B cell (primary cell): ENCODE measurements at regions not wholly inside any gene's neighbourhood (a gene's known extent, or its start where the extent isn't known, plus 50 kb on each side); places are given as distances from the start of the nearest gene placed in this dataset.

Experiments
- ATAC-seq: fragments of 200-7000 bp; cut with Tn5 transposase; one replicate; pipeline ENCODE4 v1.10.0; 2021; ENCODE audit warnings: low read depth, mild to moderate bottlenecking, moderate number of reproducible peaks, moderate library complexity
- CTCF ChIA-PET: fragments of 350-600 bp; sonication (Branson Sonifier 250); formaldehyde crosslinking; loops from one replicate; lab custom pipeline; 2021; ENCODE audit warnings: antibody characterized with exemption, inconsistent platforms; lab: Charles Lee
- POLR2A ChIA-PET: fragments of 350-600 bp; sonication (Branson Sonifier 250); formaldehyde crosslinking; loops from one replicate; lab custom pipeline; 2021; ENCODE audit warnings: antibody characterized with exemption; lab: Charles Lee
- DNase-seq: peaks from one replicate; pipeline ENCODE4 v3.0.0; 2013
- H2AFZ ChIP-seq: 2 replicates; pipeline ENCODE4 v1.6.1; 2012; ENCODE audit warnings: mild to moderate bottlenecking, low read depth, low read length; ENCODE audit not compliant: insufficient read depth, poor library complexity, severe bottlenecking
- H3K27ac ChIP-seq, 2 donors: 1 replicate in 1 of 2; 2 replicates in 1 of 2; pipeline ENCODE4 v1.5.1; 2012 to 2013; ENCODE audit warnings: low read length in 2 of 2, mild to moderate bottlenecking in 2 of 2, moderate library complexity in 1 of 2
- H3K27me3 ChIP-seq, 4 experiments: fragments of 200-600 bp in 1 of 4; sonication (generic) in 1 of 4; replicated peaks in 1 of 4; 1 replicate in 2 of 4; 2 replicates in 2 of 4; pipeline versions ENCODE4 v1.6.1 to v1.7.0; 2013 to 2016; ENCODE audit warnings: low read length in 3 of 4, mild to moderate bottlenecking in 2 of 4, mixed read lengths in 1 of 4, moderate library complexity in 1 of 4; ENCODE audit not compliant: insufficient read depth in 4 of 4, control insufficient read depth in 3 of 4; ENCODE audit errors: control extremely low read depth in 1 of 4
- H3K36me3 ChIP-seq, 2 experiments: replicated peaks in 1 of 2; 1 replicate in 1 of 2; 2 replicates in 1 of 2; pipeline versions ENCODE4 v1.6.1 to v1.7.1; 2013; ENCODE audit warnings: low read length in 1 of 2; ENCODE audit not compliant: insufficient read depth in 2 of 2, control insufficient read depth in 1 of 2; ENCODE audit errors: control extremely low read depth in 1 of 2, extremely low read depth in 1 of 2
- H3K4me1 ChIP-seq, 2 donors: fragments of 200-600 bp in 1 of 2; sonication (generic) in 1 of 2; 1 replicate in 1 of 2; 2 replicates in 1 of 2; pipeline versions ENCODE4 v1.5.1 to v1.6.1; 2013 to 2017; ENCODE audit warnings: low read length in 2 of 2; ENCODE audit not compliant: control insufficient read depth in 2 of 2, insufficient read depth in 2 of 2
- H3K4me2 ChIP-seq: replicated peaks from 2 replicates; pipeline ENCODE3; 2012; ENCODE audit warnings: mild to moderate bottlenecking, low read depth, low read length; ENCODE audit not compliant: poor library complexity, severe bottlenecking
- H3K4me3 ChIP-seq, 5 experiments: fragments of 200-600 bp in 1 of 5; sonication (generic) in 1 of 5; 1 replicate in 3 of 5; 2 replicates in 2 of 5; pipeline versions ENCODE4 v1.5.1 to v1.7.0; 2011 to 2016; ENCODE audit warnings: low read length in 4 of 5, mild to moderate bottlenecking in 4 of 5, low read depth in 2 of 5, control low read depth in 1 of 5, moderate library complexity in 1 of 5; ENCODE audit not compliant: insufficient read depth in 1 of 5; ENCODE audit errors: control extremely low read depth in 1 of 5, extremely low read depth in 1 of 5
- H3K79me2 ChIP-seq: fragments of 200-600 bp; sonication (generic); one replicate; pipeline ENCODE4 v1.6.0; 2016; ENCODE audit warnings: low read length; ENCODE audit not compliant: control insufficient read depth, insufficient read depth
- H3K9ac ChIP-seq: fragments of 200-600 bp; sonication (generic); 2 replicates; pipeline ENCODE4 v1.6.1; 2017; ENCODE audit warnings: mild to moderate bottlenecking, low read length, moderate library complexity
- H3K9me3 ChIP-seq, 3 donors: one replicate each; pipeline versions ENCODE4 v1.6.1 to v1.7.1; 2013; ENCODE audit warnings: low read length in 2 of 3; ENCODE audit not compliant: control insufficient read depth in 2 of 3, insufficient read depth in 1 of 3; ENCODE audit errors: control extremely low read depth in 1 of 3
- H4K20me1 ChIP-seq: 2 replicates; pipeline ENCODE4 v1.6.0; 2012; ENCODE audit warnings: mild to moderate bottlenecking, low read length; ENCODE audit not compliant: insufficient read depth, control insufficient read depth, poor library complexity, severe bottlenecking
- H3K27ac Mint-ChIP-seq: one replicate; pipeline ENCODE4 v1.8.0; 2021; ENCODE audit warnings: mixed read lengths
- H3K27me3 Mint-ChIP-seq: one replicate; pipeline ENCODE4 v1.8.0; 2021; ENCODE audit warnings: mixed read lengths
- H3K4me1 Mint-ChIP-seq: one replicate; pipeline ENCODE4 v1.8.0; 2021; ENCODE audit warnings: mixed read lengths
- H3K4me3 Mint-ChIP-seq: one replicate; pipeline ENCODE4 v1.8.0; 2021; ENCODE audit warnings: mixed read lengths
- H3K9me3 Mint-ChIP-seq: one replicate; pipeline ENCODE4 v1.8.0; 2022; ENCODE audit warnings: mixed read lengths; ENCODE audit not compliant: insufficient read depth
- CTCF ChIP-seq: fragments of 200-600 bp; IDR thresholded peaks from one replicate; pipeline ENCODE4 v1.8.0; 2022; ENCODE audit warnings: antibody characterized with exemption, mild to moderate bottlenecking
- EZH2 ChIP-seq: IDR thresholded peaks from 2 replicates; pipeline ENCODE4 v1.6.1; 2012; ENCODE audit warnings: borderline replicate concordance, low read depth, mild to moderate bottlenecking, moderate library complexity, low read length; ENCODE audit not compliant: insufficient read depth, poor library complexity, severe bottlenecking
- WGBS: methylation state at CpG from one replicate; pipeline ENCODE4 v1.1.5; 2013; ENCODE audit warnings: missing lambda C conversion rate; ENCODE audit not compliant: insufficient coverage; 5-methylcytosine and 5-hydroxymethylcytosine counted together
- intact Hi-C: fragments of 100-400 bp; cut with micrococcal nuclease; formaldehyde crosslinking; loops from one replicate; pipeline ENCODE4 v1.10.0; 2022

- no peaks in the 10 kb centered on the region for H3K9me3 ChIP-seq
- H4K20me1 ChIP-seq: no peaks in the 10 kb centered on the region
- H3K4me2 ChIP-seq: no peak overlapping the region
- H3K4me1 ChIP-seq: no peaks in the 10 kb centered on the region
- H3K27ac Mint-ChIP-seq: no peak overlapping the region
- H3K79me2 ChIP-seq: no peaks in the 10 kb centered on the region
- H3K36me3 ChIP-seq: no peaks in the 10 kb centered on the region
- no peak overlapping the region for H3K9ac ChIP-seq
- no CpG with 5 or more reads among the region's 4 CpGs for WGBS
- H3K27ac ChIP-seq: no peak overlapping the region
- CTCF ChIA-PET: no interaction called here
- H3K4me1 Mint-ChIP-seq: no peaks in the 10 kb centered on the region
- TF ChIP-seq EZH2 (no peak), CTCF (no peak)
- ATAC-seq (no peak), DNase-seq (no peak)
- no peak overlapping the region for H3K4me3 ChIP-seq
- H3K9me3 Mint-ChIP-seq: peaks cover 6% of the 10 kb centered on the region
- POLR2A ChIA-PET: no interaction called here
- intact Hi-C loops: no loop called here
- no peaks in the 10 kb centered on the region for H3K27me3 ChIP-seq
- no peak overlapping the region for H2AFZ ChIP-seq
- H3K4me3 Mint-ChIP-seq: no peak overlapping the region
- no peaks in the 10 kb centered on the region for H3K27me3 Mint-ChIP-seq
Observed at GRCh38 chr13:104565888-104566287, 1499.7 kb upstream of the SLC10A2 start.

GRCh38 chr13:104553896-104554295 lies 1487.7 kb upstream of the SLC10A2 start:
- Histone ChIP-seq H3K27me3 (no peaks in the 10 kb centered on the region), H3K79me2 (no peaks in the 10 kb centered on the region), H3K36me3 (no peaks in the 10 kb centered on the region), H3K4me3 (no peak overlapping the region), H3K9ac (no peak overlapping the region), H3K4me2 (no peak overlapping the region), H2AFZ (no peak overlapping the region), H4K20me1 (no peaks in the 10 kb centered on the region), H3K27ac (no peak overlapping the region), H3K9me3 (peaks cover 0 to 4% (median 0%) of the 10 kb centered on the region in 3 donors), H3K4me1 (no peaks in the 10 kb centered on the region)
- ChIA-PET POLR2A (no interaction called here), CTCF (no interaction called here)
- intact Hi-C loops: no loop called here
- TF ChIP-seq CTCF (no peak), EZH2 (no peak)
- Mint-ChIP-seq H3K27me3 (no peaks in the 10 kb centered on the region), H3K4me3 (no peak overlapping the region), H3K27ac (no peak overlapping the region), H3K9me3 (no peaks in the 10 kb centered on the region), H3K4me1 (no peaks in the 10 kb centered on the region)
- DNase-seq: no peak
- ATAC-seq: no peak
- WGBS: no CpG with 5 or more reads among the region's 1 CpG
